Testis (tissue), 2 donors: ENCODE measurements at regions not wholly inside any gene's neighbourhood (a gene's known extent, or its start where the extent isn't known, plus 50 kb on each side); places are given as distances from the start of the nearest gene placed in this dataset.

Source experiments
- DNase-seq: peaks from one replicate; pipeline ENCODE4 v3.0.0-alpha.2; 2019
- H3K27ac ChIP-seq, 2 donors: fragments of 200-600 bp; sonication (generic); one replicate each; pipeline ENCODE4 v1.5.1; 2019
- H3K27me3 ChIP-seq: fragments of 200-600 bp; sonication (generic); one replicate; pipeline ENCODE4 v1.5.1; 2019
- H3K36me3 ChIP-seq: fragments of 200-600 bp; sonication (generic); one replicate; pipeline ENCODE4 v1.5.1; 2017; ENCODE audit warnings: low read depth; ENCODE audit errors: missing control alignments
- H3K4me1 ChIP-seq: fragments of 200-600 bp; sonication (generic); one replicate; pipeline ENCODE4 v1.5.1; 2019
- H3K4me3 ChIP-seq, 2 donors: fragments of 200-600 bp; sonication (generic); one replicate each; pipeline ENCODE4 v1.5.1; 2017 to 2019
- H3K9me3 ChIP-seq: fragments of 200-600 bp; sonication (generic); one replicate; pipeline ENCODE4 v1.5.1; 2017
- POLR2A ChIP-seq: fragments of 450-650 bp; IDR thresholded peaks from one replicate; pipeline ENCODE4 v1.6.1; 2017; ENCODE audit warnings: antibody characterized with exemption, mild to moderate bottlenecking, moderate library complexity
- WGBS, 2 donors: methylation state at CpG; one replicate each; pipeline ENCODE4 v1.1.5; 2018; 5-methylcytosine and 5-hydroxymethylcytosine counted together
- intact Hi-C: fragments of 100-400 bp; cut with DNase I; formaldehyde crosslinking; loops from one replicate; pipeline ENCODE4 v1.15.1; 2023; ENCODE audit warnings: low total_unique reads
- TF ChIP-seq, protein P1 (sequence below), 3 experiments: fragments of 450-650 bp in 2 of 3; fragments of 200-600 bp in 1 of 3; sonication (generic) in 1 of 3; IDR thresholded peaks; one replicate each; pipeline ENCODE4 v1.5.1; 2016 to 2019; ENCODE audit warnings: antibody characterized with exemption in 3 of 3, mild to moderate bottlenecking in 2 of 3, moderate library complexity in 1 of 3

DNA sequence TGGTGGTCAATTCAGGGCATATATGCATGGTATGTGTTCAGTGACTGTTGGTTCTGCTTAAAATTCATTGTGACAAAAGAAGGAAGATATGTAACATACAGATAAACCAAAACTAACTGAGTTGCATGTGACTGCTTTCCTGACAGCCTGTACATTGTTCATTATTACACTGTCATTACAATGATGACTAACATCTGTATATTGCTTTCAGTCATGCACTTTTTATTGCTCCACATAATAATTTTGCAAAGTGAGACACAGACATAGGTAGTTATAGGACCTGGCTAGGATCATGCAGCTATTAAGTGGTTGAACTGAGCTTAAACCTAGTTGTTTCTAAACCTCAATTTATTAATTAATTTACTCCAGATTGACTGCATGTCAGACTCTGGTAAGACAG is 703.2 kb downstream of the HDGFL1 start:
- no peak overlapping the region for H3K4me3 ChIP-seq
- no peak overlapping the region for H3K27ac ChIP-seq
- no peak for DNase-seq
- no peaks in the 10 kb centered on the region for H3K4me1 ChIP-seq
- TF ChIP-seq, protein P1, sequence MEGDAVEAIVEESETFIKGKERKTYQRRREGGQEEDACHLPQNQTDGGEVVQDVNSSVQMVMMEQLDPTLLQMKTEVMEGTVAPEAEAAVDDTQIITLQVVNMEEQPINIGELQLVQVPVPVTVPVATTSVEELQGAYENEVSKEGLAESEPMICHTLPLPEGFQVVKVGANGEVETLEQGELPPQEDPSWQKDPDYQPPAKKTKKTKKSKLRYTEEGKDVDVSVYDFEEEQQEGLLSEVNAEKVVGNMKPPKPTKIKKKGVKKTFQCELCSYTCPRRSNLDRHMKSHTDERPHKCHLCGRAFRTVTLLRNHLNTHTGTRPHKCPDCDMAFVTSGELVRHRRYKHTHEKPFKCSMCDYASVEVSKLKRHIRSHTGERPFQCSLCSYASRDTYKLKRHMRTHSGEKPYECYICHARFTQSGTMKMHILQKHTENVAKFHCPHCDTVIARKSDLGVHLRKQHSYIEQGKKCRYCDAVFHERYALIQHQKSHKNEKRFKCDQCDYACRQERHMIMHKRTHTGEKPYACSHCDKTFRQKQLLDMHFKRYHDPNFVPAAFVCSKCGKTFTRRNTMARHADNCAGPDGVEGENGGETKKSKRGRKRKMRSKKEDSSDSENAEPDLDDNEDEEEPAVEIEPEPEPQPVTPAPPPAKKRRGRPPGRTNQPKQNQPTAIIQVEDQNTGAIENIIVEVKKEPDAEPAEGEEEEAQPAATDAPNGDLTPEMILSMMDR (IDR thresholded peaks at IDR 0.05) = no peak
- TF ChIP-seq POLR2A = no peak
- no peaks in the 10 kb centered on the region for H3K36me3 ChIP-seq
- no peaks in the 10 kb centered on the region for H3K27me3 ChIP-seq
- H3K9me3 ChIP-seq = no peaks in the 10 kb centered on the region
- intact Hi-C loops = no loop called here

GRCh38 chr6:23277521-23278179 is 708.3 kb downstream of the HDGFL1 start:
- H3K4me1 ChIP-seq = no peaks in the 10 kb centered on the region
- H3K36me3 ChIP-seq = no peaks in the 10 kb centered on the region
- 71 to 78% methylated on average over 4 of the region's 4 CpGs for WGBS, 2 donors
- intact Hi-C loops = no loop called here
- H3K9me3 ChIP-seq = no peaks in the 10 kb centered on the region
- TF ChIP-seq, protein P1 (IDR thresholded peaks at IDR 0.05) = no peak
- TF ChIP-seq POLR2A = no peak
- H3K4me3 ChIP-seq = no peak overlapping the region
- H3K27ac ChIP-seq = no peak overlapping the region
- H3K27me3 ChIP-seq = no peaks in the 10 kb centered on the region
- no peak for DNase-seq

DNA sequence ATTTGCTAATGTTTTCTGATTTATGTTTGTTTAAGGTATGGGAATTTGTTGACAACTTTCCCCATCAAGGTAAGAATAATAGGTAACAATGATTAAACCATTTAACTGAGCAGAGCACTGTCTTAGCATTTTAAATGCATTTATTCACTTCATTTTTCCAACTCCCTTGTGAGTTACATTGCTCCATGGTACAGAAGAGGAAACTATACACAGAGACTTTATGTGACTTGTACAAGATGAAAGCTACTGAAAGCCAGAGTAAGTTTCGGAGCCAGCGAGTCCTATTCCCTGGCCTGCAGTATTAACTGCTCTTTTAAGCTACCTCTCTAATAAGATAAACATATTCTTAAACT is 708.8 kb downstream of the HDGFL1 start:
- intact Hi-C loops = no loop called here
- H3K27me3 ChIP-seq = no peaks in the 10 kb centered on the region
- H3K4me1 ChIP-seq = no peaks in the 10 kb centered on the region
- H3K36me3 ChIP-seq = no peaks in the 10 kb centered on the region
- no peak for DNase-seq
- H3K9me3 ChIP-seq = no peaks in the 10 kb centered on the region
- no peak overlapping the region for H3K4me3 ChIP-seq
- 95 to 97% methylated on average over 2 of the region's 2 CpGs for WGBS, 2 donors
- TF ChIP-seq, protein P1 (IDR thresholded peaks at IDR 0.05) = no peak
- no peak for TF ChIP-seq POLR2A
- H3K27ac ChIP-seq = no peak overlapping the region

DNA sequence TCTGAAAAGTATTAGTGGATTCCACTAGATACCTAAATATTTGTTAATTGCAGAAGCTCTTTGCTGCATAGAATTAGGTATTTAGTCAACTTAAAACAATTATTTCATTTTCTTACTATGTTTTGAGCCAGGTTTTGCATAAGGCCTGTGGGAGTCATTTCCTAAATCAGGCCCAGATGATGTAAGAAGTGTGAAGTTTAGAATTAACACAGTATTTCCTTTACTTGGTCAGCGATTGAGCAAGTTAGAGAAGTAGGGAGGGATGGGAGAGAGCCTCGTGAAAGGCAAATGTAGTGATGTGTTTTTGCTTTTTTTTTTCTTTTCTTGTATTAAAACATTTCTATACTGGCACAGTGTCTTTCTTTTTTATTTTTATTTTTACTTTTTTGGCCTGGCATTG is 711.1 kb downstream of the HDGFL1 start:
- Histone ChIP-seq H3K9me3 (no peaks in the 10 kb centered on the region), H3K36me3 (no peaks in the 10 kb centered on the region), H3K27me3 (no peaks in the 10 kb centered on the region), H3K4me3 (no peak overlapping the region), H3K27ac (no peak overlapping the region), H3K4me1 (no peaks in the 10 kb centered on the region)
- intact Hi-C loops = no loop called here
- no peak for DNase-seq
- 73 to 76% methylated on average over 2 of the region's 2 CpGs for WGBS, 2 donors
- TF ChIP-seq, protein P1 (IDR thresholded peaks at IDR 0.05) = no peak
- TF ChIP-seq POLR2A = no peak

GRCh38 chr6:23282252-23283021 is 713.1 kb downstream of the HDGFL1 start:
- Histone ChIP-seq H3K36me3 (no peaks in the 10 kb centered on the region), H3K27me3 (no peaks in the 10 kb centered on the region), H3K9me3 (no peaks in the 10 kb centered on the region), H3K27ac (no peak overlapping the region), H3K4me3 (no peak overlapping the region), H3K4me1 (no peaks in the 10 kb centered on the region)
- intact Hi-C loops = no loop called here
- no peak for DNase-seq
- TF ChIP-seq, protein P1 (IDR thresholded peaks at IDR 0.05) = no peak
- TF ChIP-seq POLR2A = no peak
- WGBS, 2 donors = 79 to 81% methylated on average over 10 of the region's 10 CpGs
